Smooth muscle cell (in vitro differentiated cells): ENCODE measurements at regions not wholly inside any gene's neighbourhood (a gene's known extent, or its start where the extent isn't known, plus 50 kb on each side); places are given as distances from the start of the nearest gene placed in this dataset.

ENCODE experiments used
- DNase-seq: peaks from one replicate; lab custom pipeline; 2025; ENCODE audit not compliant: unreplicated experiment; lab: John Stamatoyannopoulos, UW
- H2AFZ ChIP-seq: fragments of 200-600 bp; sonication (generic); 2 replicates; pipeline ENCODE4 v1.6.0; 2016; ENCODE audit warnings: antibody characterized with exemption, low read depth, mild to moderate bottlenecking
- H3F3A ChIP-seq: fragments of 200-600 bp; sonication (generic); 2 replicates; pipeline ENCODE4 v1.6.0; 2017; ENCODE audit warnings: antibody characterized with exemption, low read depth
- H3K27ac ChIP-seq: fragments of 200-600 bp; sonication (generic); 2 replicates; pipeline ENCODE4 v1.5.1; 2016; ENCODE audit warnings: low read depth, mild to moderate bottlenecking
- H3K27me3 ChIP-seq: fragments of 200-600 bp; sonication (generic); 2 replicates; pipeline ENCODE4 v1.6.1; 2016; ENCODE audit warnings: low read depth, mild to moderate bottlenecking
- H3K36me3 ChIP-seq: fragments of 200-600 bp; sonication (generic); 2 replicates; pipeline ENCODE4 v1.5.1; 2016; ENCODE audit warnings: low read depth
- H3K4me1 ChIP-seq: fragments of 200-600 bp; sonication (generic); 2 replicates; pipeline ENCODE4 v1.5.1; 2016; ENCODE audit warnings: low read depth
- H3K4me2 ChIP-seq: fragments of 200-600 bp; sonication (generic); 2 replicates; pipeline ENCODE4 v1.6.0; 2016; ENCODE audit warnings: mild to moderate bottlenecking
- H3K4me3 ChIP-seq: fragments of 200-600 bp; sonication (generic); 2 replicates; pipeline ENCODE4 v1.5.1; 2016; ENCODE audit warnings: mild to moderate bottlenecking
- H3K79me2 ChIP-seq: fragments of 200-600 bp; sonication (generic); 2 replicates; pipeline ENCODE4 v1.6.0; 2016; ENCODE audit warnings: low read depth, mild to moderate bottlenecking
- H3K9ac ChIP-seq: fragments of 200-600 bp; sonication (generic); 2 replicates; pipeline ENCODE4 v1.6.0; 2016; ENCODE audit warnings: low read depth
- H3K9me3 ChIP-seq: fragments of 200-600 bp; sonication (generic); replicated peaks from 2 replicates; pipeline ENCODE4 v1.5.1; 2016; ENCODE audit warnings: low read depth
- H4K20me1 ChIP-seq: fragments of 200-600 bp; sonication (generic); 2 replicates; pipeline ENCODE4 v1.6.0; 2016; ENCODE audit warnings: low read depth
- CTCF ChIP-seq: fragments of 200-600 bp; sonication (generic); IDR thresholded peaks from 2 replicates; pipeline ENCODE4 v1.5.1; 2017; ENCODE audit warnings: borderline replicate concordance, mild to moderate bottlenecking, antibody characterized with exemption; ENCODE audit not compliant: insufficient read depth, poor library complexity, severe bottlenecking
- WGBS: methylation state at CpG from one replicate; pipeline ENCODE4 v1.1.7; 2016; ENCODE audit warnings: low lambda C conversion rate; 5-methylcytosine and 5-hydroxymethylcytosine counted together

GRCh38 chr2:136361521-136361920 is 243.6 kb upstream of the CXCR4 start:
- H3K36me3 ChIP-seq = no peaks in the 10 kb centered on the region
- no peaks in the 10 kb centered on the region for H3K79me2 ChIP-seq

GRCh38 chr2:136360790-136361189 is 242.8 kb upstream of the CXCR4 start:
- H3K4me3 ChIP-seq = no peak overlapping the region
- 98% methylated on average over 6 of the region's 6 CpGs for WGBS
- no peak overlapping the region for H3K27ac ChIP-seq
- no peaks in the 10 kb centered on the region for H3K79me2 ChIP-seq
- H3K36me3 ChIP-seq = no peaks in the 10 kb centered on the region
- no peak overlapping the region for H3K9ac ChIP-seq
- DNase-seq = no peak
- no peak overlapping the region for H3K4me2 ChIP-seq
- H3K4me1 ChIP-seq = no peaks in the 10 kb centered on the region
- no peaks in the 10 kb centered on the region for H3K27me3 ChIP-seq
- H2AFZ ChIP-seq = no peak overlapping the region
- no peaks in the 10 kb centered on the region for H4K20me1 ChIP-seq
- H3K9me3 ChIP-seq = no peaks in the 10 kb centered on the region
- TF ChIP-seq CTCF = no peak
- no peaks in the 10 kb centered on the region for H3F3A ChIP-seq

More at GRCh38 chr2:136361521-136361920, 243.6 kb upstream of the CXCR4 start:
- H3K9me3 ChIP-seq = no peaks in the 10 kb centered on the region
- no peaks in the 10 kb centered on the region for H3F3A ChIP-seq
- no peak overlapping the region for H3K9ac ChIP-seq
- H3K4me2 ChIP-seq = no peak overlapping the region
- DNase-seq = no peak
- WGBS = 86% methylated on average over 3 of the region's 3 CpGs
- H4K20me1 ChIP-seq = no peaks in the 10 kb centered on the region
- H2AFZ ChIP-seq = no peak overlapping the region
- no peaks in the 10 kb centered on the region for H3K4me1 ChIP-seq
- no peak overlapping the region for H3K4me3 ChIP-seq
- no peak for TF ChIP-seq CTCF
- no peak overlapping the region for H3K27ac ChIP-seq
- no peaks in the 10 kb centered on the region for H3K27me3 ChIP-seq

GRCh38 chr2:136359121-136359965 is 241.4 kb upstream of the CXCR4 start:
- H3K9me3 ChIP-seq = no peaks in the 10 kb centered on the region
- no peak overlapping the region for H3K4me2 ChIP-seq
- H3K36me3 ChIP-seq = no peaks in the 10 kb centered on the region
- no peaks in the 10 kb centered on the region for H4K20me1 ChIP-seq
- H3K27me3 ChIP-seq = no peaks in the 10 kb centered on the region
- H2AFZ ChIP-seq = no peak overlapping the region
- no peak overlapping the region for H3K9ac ChIP-seq
- no peaks in the 10 kb centered on the region for H3K79me2 ChIP-seq
- no peak for DNase-seq
- H3K27ac ChIP-seq = no peak overlapping the region
- no peak overlapping the region for H3K4me3 ChIP-seq
- H3F3A ChIP-seq = no peaks in the 10 kb centered on the region
- WGBS = 90% methylated on average over 5 of the region's 5 CpGs
- no peaks in the 10 kb centered on the region for H3K4me1 ChIP-seq
- TF ChIP-seq CTCF = no peak

- H3K79me2 ChIP-seq = no peaks in the 10 kb centered on the region
- H3K9ac ChIP-seq = no peak overlapping the region
- H3F3A ChIP-seq = no peaks in the 10 kb centered on the region
- no peaks in the 10 kb centered on the region for H4K20me1 ChIP-seq
- no peak overlapping the region for H3K27ac ChIP-seq
- H3K27me3 ChIP-seq = no peaks in the 10 kb centered on the region
- TF ChIP-seq CTCF = no peak
- no peaks in the 10 kb centered on the region for H3K4me1 ChIP-seq
- H3K36me3 ChIP-seq = no peaks in the 10 kb centered on the region
- H3K4me2 ChIP-seq = no peak overlapping the region
- no peak overlapping the region for H3K4me3 ChIP-seq
- no peaks in the 10 kb centered on the region for H3K9me3 ChIP-seq
- H2AFZ ChIP-seq = no peak overlapping the region
- DNase-seq = no peak
- 64% methylated on average over 2 of the region's 2 CpGs for WGBS
Measured at GRCh38 chr2:136358576-136358975, 240.6 kb upstream of the CXCR4 start.
